Activated T-helper 17 cell treated with anti-CD3 and anti-CD28 coated beads, Interleukin-2, amount 50 U/mL, for 72 hours (primary cell): ENCODE measurements at regions not wholly inside any gene's neighbourhood (a gene's known extent, or its start where the extent isn't known, plus 50 kb on each side); places are given as distances from the start of the nearest gene placed in this dataset.

ENCODE experiments used
- ATAC-seq: fragments of 150-1000 bp; cut with Tn5 transposase; replicated peaks from 2 replicates; pipeline ENCODE4 v1.10.0; 2021; ENCODE audit warnings: mild to moderate bottlenecking, moderate library complexity
- H3K27ac Mint-ChIP-seq: one replicate; pipeline ENCODE4 v1.8.0; 2022; ENCODE audit warnings: mixed read lengths
- H3K27me3 Mint-ChIP-seq: one replicate; pipeline ENCODE4 v1.8.0; 2022; ENCODE audit warnings: mixed read lengths
- H3K36me3 Mint-ChIP-seq: one replicate; pipeline ENCODE4 v1.8.0; 2022; ENCODE audit warnings: low read depth, mild to moderate bottlenecking, mixed read lengths
- H3K4me1 Mint-ChIP-seq: one replicate; pipeline ENCODE4 v1.8.0; 2022; ENCODE audit warnings: mixed read lengths
- H3K4me3 Mint-ChIP-seq: one replicate; pipeline ENCODE4 v1.8.0; 2022; ENCODE audit warnings: mild to moderate bottlenecking, mixed read lengths
- H3K9me3 Mint-ChIP-seq: one replicate; pipeline ENCODE4 v1.8.0; 2022; ENCODE audit warnings: mixed read lengths

DNA sequence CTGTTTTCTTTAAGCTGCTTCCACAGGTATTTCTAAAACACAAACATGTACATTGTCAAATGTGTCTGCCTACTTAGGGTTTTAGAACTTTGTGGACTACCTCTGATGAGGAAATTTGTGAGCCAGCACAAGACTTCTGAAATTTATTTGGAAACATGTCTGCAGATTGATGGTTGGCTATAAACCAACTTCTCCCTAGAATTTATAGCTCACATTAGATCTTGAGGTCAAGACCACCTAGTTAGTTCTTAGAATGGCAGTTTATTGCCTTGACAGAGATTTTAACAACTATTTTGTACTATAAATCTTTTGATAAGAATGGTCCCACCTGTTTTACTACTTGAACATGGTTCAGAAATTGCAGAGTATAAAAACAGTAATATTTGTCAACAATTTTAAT lies 72.7 kb upstream of the AADAT start:
- Mint-ChIP-seq H3K4me1 (no peaks in the 10 kb centered on the region), H3K36me3 (no peaks in the 10 kb centered on the region), H3K9me3 (peaks cover 5% of the 10 kb centered on the region), H3K4me3 (no peak overlapping the region), H3K27me3 (peaks cover 4% of the 10 kb centered on the region), H3K27ac (no peak overlapping the region)
- no peak for ATAC-seq

DNA sequence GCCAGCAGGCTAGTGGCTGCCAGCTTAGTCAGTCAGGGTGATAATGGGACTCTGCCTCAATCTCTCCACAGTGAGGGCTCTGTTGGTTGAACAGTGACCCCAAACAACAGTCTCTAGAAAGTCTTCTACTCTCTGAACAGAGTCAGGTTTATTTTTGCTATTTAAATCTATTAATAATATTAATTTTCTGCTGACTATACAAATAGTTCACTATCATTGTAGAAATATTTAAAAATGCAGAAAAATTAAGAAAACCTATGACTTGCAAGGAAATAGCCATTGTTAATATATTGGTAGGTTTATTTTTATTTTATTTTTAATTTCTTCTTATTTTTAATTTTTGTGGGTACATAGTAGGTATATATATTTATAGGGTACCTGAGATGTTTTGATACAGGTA lies 67.9 kb upstream of the AADAT start:
- H3K4me3 Mint-ChIP-seq: no peak overlapping the region
- no peak overlapping the region for H3K27ac Mint-ChIP-seq
- peaks cover 5% of the 10 kb centered on the region for H3K9me3 Mint-ChIP-seq
- no peak for ATAC-seq
- H3K27me3 Mint-ChIP-seq: peaks cover 4% of the 10 kb centered on the region
- H3K36me3 Mint-ChIP-seq: no peaks in the 10 kb centered on the region
- no peaks in the 10 kb centered on the region for H3K4me1 Mint-ChIP-seq

DNA sequence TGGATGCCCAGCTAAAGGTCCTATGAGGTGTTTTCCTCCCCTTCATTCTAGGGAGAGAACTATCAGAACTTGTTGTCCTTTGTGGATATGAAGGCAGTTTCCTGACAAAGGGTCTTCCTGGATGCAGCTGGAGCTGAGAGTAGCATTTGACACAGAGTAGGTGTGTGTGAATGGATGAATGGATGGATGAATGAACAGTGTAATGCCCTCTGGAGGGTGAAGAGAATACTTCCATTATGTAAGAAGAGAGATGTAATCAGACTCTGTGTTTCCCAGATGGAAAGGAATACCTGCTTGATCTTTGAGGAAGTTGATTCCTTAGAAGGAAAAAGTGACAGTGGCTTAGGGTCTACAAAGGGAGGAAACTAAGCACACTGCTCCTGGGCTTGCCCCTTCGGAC lies 55.4 kb upstream of the AADAT start:
- Mint-ChIP-seq H3K27me3 (peaks cover 3% of the 10 kb centered on the region), H3K4me1 (no peaks in the 10 kb centered on the region), H3K9me3 (no peaks in the 10 kb centered on the region), H3K27ac (no peak overlapping the region), H3K4me3 (no peak overlapping the region), H3K36me3 (no peaks in the 10 kb centered on the region)
- ATAC-seq: no peak

DNA sequence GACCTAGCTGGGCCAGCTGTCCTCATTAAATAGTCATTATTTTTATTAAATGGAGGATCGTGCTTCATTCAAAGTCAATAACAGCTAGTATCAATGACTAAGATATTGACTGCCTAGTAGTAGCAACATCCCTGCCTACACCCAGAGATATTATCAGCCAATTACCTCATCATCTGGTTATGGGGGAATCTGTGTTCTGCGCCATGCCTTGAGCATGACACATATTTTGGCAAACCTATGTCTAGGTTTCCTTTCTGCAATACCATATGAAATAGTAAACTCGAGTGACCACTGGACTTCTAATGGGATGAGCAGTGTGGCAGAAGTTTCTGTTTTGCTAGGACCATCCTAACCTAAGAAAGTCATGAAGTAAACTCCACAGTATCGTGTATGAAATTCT lies 50.0 kb upstream of the AADAT start:
- Mint-ChIP-seq H3K4me1 (no peaks in the 10 kb centered on the region), H3K4me3 (no peak overlapping the region), H3K27ac (no peak overlapping the region), H3K36me3 (no peaks in the 10 kb centered on the region), H3K27me3 (peaks cover 5% of the 10 kb centered on the region), H3K9me3 (no peaks in the 10 kb centered on the region)
- ATAC-seq: no peak
